PC-3 (cell line): ENCODE measurements at regions not wholly inside any gene's neighbourhood (a gene's known extent, or its start where the extent isn't known, plus 50 kb on each side); places are given as distances from the start of the nearest gene placed in this dataset.

Experiments used
- CTCF ChIP-seq: fragments of 300-600 bp; sonication (generic); conservative IDR thresholded peaks from 2 replicates; pipeline ENCODE4 v1.5.1; 2017; ENCODE audit warnings: antibody characterized with exemption, low read depth, mild to moderate bottlenecking, low read length
- EZH2 ChIP-seq: fragments of 300-600 bp; sonication (generic); IDR thresholded peaks from one replicate; pipeline ENCODE4 v1.6.1; 2017; ENCODE audit warnings: antibody characterized with exemption, mild to moderate bottlenecking, low read length; ENCODE audit not compliant: unreplicated experiment

- TF ChIP-seq CTCF (no peak), EZH2 (no peak)
Measured at GRCh38 chr16:9525037-9525436, 433.6 kb downstream of the HAPSTR1 start.
